KMS-11 (cell line): ENCODE measurements at regions not wholly inside any gene's neighbourhood (a gene's known extent, or its start where the extent isn't known, plus 50 kb on each side); places are given as distances from the start of the nearest gene placed in this dataset.

ENCODE experiments used
- H2AFZ ChIP-seq: fragments of 200-600 bp; sonication (generic); 2 replicates; pipeline ENCODE4 v1.6.1; 2016; ENCODE audit warnings: antibody characterized with exemption, mixed run types, low read depth
- H3K27ac ChIP-seq: fragments of 200-600 bp; sonication (generic); 2 replicates; pipeline ENCODE4 v1.6.1; 2016; ENCODE audit warnings: mild to moderate bottlenecking, mixed run types
- H3K27me3 ChIP-seq: fragments of 200-600 bp; sonication (generic); 2 replicates; pipeline ENCODE4 v1.6.1; 2017; ENCODE audit warnings: mild to moderate bottlenecking, low read depth, mixed run types, moderate library complexity; ENCODE audit not compliant: insufficient read depth
- H3K36me3 ChIP-seq: fragments of 200-600 bp; sonication (generic); 2 replicates; pipeline ENCODE4 v1.6.1; 2017; ENCODE audit warnings: mild to moderate bottlenecking, mixed run types; ENCODE audit not compliant: insufficient read depth
- H3K4me1 ChIP-seq: fragments of 200-600 bp; sonication (generic); 2 replicates; pipeline ENCODE4 v1.6.1; 2016; ENCODE audit warnings: mild to moderate bottlenecking, low read depth, mixed run types; ENCODE audit not compliant: poor library complexity, severe bottlenecking
- H3K4me2 ChIP-seq: fragments of 200-600 bp; sonication (generic); 2 replicates; pipeline ENCODE4 v1.7.0; 2016; ENCODE audit warnings: mild to moderate bottlenecking, mixed run types
- H3K4me3 ChIP-seq: fragments of 200-600 bp; sonication (generic); IDR thresholded peaks from 2 replicates; pipeline ENCODE4 v1.6.1; 2017; ENCODE audit warnings: low read depth, low read length, mixed read lengths; ENCODE audit not compliant: insufficient read depth
- H3K79me2 ChIP-seq: fragments of 200-600 bp; sonication (generic); 2 replicates; pipeline ENCODE4 v1.6.1; 2016; ENCODE audit warnings: low read depth, mixed run types; ENCODE audit not compliant: insufficient read depth
- H3K9ac ChIP-seq: fragments of 200-600 bp; sonication (generic); 2 replicates; pipeline ENCODE4 v1.6.1; 2016; ENCODE audit warnings: mild to moderate bottlenecking, mixed run types
- H4K20me1 ChIP-seq: fragments of 200-600 bp; sonication (generic); 2 replicates; pipeline ENCODE4 v1.6.1; 2016; ENCODE audit warnings: mild to moderate bottlenecking, mixed run types; ENCODE audit not compliant: insufficient read depth
- CTCF ChIP-seq: fragments of 200-600 bp; sonication (generic); conservative IDR thresholded peaks from 2 replicates; pipeline ENCODE4 v1.6.1; 2017; ENCODE audit warnings: low read depth, mild to moderate bottlenecking, antibody characterized with exemption, low read length, moderate library complexity, mixed read lengths

GRCh38 chr1:191852907-191853306, 305.4 kb upstream of the RGS18 start:
- H3K27me3 ChIP-seq, result no peaks in the 10 kb centered on the region
- no peak overlapping the region for H3K4me2 ChIP-seq
- H3K36me3 ChIP-seq, result no peaks in the 10 kb centered on the region
- H3K27ac ChIP-seq, result no peak overlapping the region
- H3K4me3 ChIP-seq, result no peak overlapping the region
- H3K4me1 ChIP-seq, result no peaks in the 10 kb centered on the region
- no peak for TF ChIP-seq CTCF
- no peak overlapping the region for H3K9ac ChIP-seq
- no peaks in the 10 kb centered on the region for H3K79me2 ChIP-seq
- no peaks in the 10 kb centered on the region for H4K20me1 ChIP-seq
- no peak overlapping the region for H2AFZ ChIP-seq

GRCh38 chr1:191857600-191857999, 300.7 kb upstream of the RGS18 start:
- Histone ChIP-seq H3K4me1 (no peaks in the 10 kb centered on the region), H3K36me3 (no peaks in the 10 kb centered on the region), H3K4me3 (no peak overlapping the region), H3K27ac (no peak overlapping the region), H2AFZ (no peak overlapping the region), H3K79me2 (no peaks in the 10 kb centered on the region), H4K20me1 (no peaks in the 10 kb centered on the region), H3K27me3 (no peaks in the 10 kb centered on the region), H3K9ac (no peak overlapping the region), H3K4me2 (no peak overlapping the region)
- TF ChIP-seq CTCF, result no peak

GRCh38 chr1:191865479-191865878, 292.8 kb upstream of the RGS18 start:
- Histone ChIP-seq H4K20me1 (no peaks in the 10 kb centered on the region), H3K4me1 (no peaks in the 10 kb centered on the region), H3K27ac (no peak overlapping the region), H3K4me2 (no peak overlapping the region), H3K27me3 (no peaks in the 10 kb centered on the region), H2AFZ (no peak overlapping the region), H3K79me2 (no peaks in the 10 kb centered on the region), H3K36me3 (no peaks in the 10 kb centered on the region), H3K4me3 (no peak overlapping the region), H3K9ac (no peak overlapping the region)
- TF ChIP-seq CTCF, result no peak

DNA sequence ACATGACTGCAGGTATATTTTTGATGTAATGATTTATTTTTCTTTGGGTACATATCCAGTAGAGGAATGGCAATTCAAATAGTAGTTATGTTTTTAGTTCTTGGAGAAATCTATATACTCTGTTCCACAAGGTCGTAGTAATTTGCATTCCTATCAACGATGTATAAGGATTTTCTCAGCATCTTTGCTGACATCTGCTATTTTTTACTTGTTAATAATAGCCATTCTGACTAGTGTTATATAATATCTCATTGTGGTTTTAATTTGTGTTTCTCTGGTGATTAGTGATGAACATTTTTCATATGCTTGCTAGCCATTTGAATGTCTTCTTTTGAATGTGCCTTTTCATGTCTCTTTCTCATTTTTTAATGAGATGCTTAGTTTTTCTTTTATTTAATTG, 292.1 kb upstream of the RGS18 start:
- no peaks in the 10 kb centered on the region for H3K27me3 ChIP-seq
- H4K20me1 ChIP-seq, result no peaks in the 10 kb centered on the region
- H3K36me3 ChIP-seq, result no peaks in the 10 kb centered on the region
- no peak overlapping the region for H2AFZ ChIP-seq
- H3K4me1 ChIP-seq, result no peaks in the 10 kb centered on the region
- H3K9ac ChIP-seq, result no peak overlapping the region
- no peak overlapping the region for H3K4me3 ChIP-seq
- TF ChIP-seq CTCF, result no peak
- no peaks in the 10 kb centered on the region for H3K79me2 ChIP-seq
- H3K4me2 ChIP-seq, result no peak overlapping the region
- no peak overlapping the region for H3K27ac ChIP-seq
